ENCODE measurements at regions not wholly inside any gene's neighbourhood (a gene's known extent, or its start where the extent isn't known, plus 50 kb on each side); places are given as distances from the start of the nearest gene placed in this dataset.

DNA sequence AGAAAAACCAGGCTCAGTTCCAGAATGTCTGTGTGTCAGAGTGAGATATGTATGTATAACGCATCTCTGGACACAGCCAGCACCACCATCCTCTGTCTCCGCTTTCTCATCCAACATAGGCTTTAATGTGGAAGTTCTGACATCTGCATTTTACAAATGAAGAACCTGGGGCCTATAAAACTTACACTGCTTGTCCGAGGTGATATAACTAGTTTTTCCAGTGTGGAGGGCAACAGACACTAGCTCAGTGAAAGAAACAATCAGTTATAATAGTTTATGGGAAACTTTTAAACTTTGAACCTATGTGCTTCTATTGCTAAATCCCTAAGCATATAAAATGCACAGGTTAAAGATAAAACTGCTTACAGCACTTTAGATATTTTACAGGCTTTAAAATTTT, 208.7 kb downstream of the CRPPA start:
- DNase-seq, result no peak

DNA sequence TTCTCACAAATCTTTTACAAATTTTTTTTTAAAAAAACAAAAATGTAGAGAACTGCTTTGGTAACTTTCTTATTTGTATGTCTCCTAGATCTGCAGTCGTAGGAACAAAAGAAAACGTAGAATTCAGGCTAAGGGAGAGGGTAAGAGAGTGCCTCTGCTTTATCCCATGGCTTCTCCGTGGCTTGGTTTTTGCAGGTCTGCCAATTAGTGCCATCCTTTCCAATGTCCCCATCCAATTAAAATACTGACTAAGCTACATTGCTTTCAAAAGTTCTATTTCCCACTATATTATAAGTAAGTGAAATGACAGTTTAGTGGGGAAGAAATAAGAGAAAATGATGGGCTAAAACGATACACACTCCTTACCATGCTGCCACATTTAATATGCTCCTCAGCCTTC, 209.3 kb downstream of the CRPPA start:
- no peak for DNase-seq

DNA sequence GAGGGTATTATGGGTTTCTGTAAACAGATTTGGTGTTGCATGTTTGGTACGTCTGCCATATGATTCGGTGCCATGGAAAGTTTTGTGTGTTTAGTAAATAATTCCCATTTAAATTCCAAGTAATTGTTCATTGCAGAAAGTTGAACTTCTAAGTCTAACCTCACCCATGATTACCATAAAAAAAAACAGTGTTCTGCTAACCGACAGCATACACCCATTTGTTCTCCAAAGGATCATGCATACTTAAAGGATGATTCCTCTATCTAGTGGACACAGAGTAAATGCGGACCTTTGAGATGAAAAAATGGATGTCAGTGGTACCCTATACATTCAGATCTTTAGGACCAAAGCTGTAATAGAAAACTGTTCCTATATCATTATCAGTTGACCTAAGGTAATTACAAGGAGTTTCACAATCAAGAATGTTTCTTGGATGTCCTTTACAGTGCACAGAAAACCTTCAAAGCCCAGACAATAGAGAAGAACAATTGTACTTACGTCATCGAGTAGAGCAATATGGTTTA, 209.9 kb downstream of the CRPPA start:
- no peak for DNase-seq

DNA sequence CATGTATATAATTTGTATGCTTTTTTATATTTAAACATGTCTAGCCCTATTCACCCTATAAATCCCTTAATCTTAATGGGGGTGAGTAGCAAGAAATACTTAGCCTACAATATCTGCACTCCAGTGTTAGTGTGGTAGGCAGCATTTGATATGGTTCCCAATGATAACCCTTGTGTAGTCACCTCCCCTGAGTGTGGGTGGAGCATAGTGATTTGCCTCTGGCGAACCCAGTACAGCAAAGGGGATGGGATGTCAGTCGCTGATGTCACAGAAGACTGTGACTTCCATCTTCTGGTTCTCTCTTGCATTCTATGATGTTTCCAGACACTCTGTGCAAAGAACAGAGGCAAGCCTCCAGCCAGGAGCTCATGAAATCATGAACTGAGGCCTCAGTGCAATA, 211.2 kb downstream of the CRPPA start:
- no peak for DNase-seq

DNA sequence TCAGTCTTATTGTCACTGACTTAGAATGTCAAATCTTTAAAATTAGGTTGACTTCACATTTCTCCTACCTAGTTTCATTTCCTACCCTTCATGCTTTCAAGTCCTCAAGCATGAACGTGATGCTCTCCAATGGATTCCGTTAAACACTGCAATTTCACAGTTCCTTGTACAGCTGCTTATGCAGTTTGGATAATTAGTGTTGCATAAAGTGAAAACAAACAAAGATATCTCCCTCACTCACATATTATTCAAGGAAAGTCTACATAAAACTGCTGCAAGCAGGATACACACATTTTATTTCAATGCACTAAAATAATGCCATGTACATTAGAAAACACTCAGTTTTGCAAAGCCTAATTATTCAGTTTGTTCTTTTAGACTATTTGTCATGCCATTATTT, 214.0 kb downstream of the CRPPA start:
- DNase-seq, result no peak

DNA sequence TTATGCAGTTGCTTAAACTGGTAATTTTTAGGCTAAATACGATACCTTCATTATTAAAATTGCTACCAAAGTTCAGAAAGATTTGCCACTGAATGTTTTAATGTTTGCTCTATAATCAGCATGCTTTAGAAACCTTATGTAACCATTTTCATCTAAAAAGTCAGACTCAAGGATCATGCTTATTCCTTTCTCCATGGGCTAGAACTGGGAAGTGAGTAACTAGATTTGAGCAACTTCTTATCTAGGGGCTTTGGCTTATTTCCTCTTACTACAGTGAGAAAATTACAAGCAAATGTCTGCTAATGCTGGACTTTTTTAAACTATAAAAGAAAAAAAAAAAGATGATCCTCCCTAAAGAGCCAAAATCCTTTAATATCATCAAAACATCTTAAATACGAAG, 215.9 kb downstream of the CRPPA start:
- DNase-seq, result no peak

DNA sequence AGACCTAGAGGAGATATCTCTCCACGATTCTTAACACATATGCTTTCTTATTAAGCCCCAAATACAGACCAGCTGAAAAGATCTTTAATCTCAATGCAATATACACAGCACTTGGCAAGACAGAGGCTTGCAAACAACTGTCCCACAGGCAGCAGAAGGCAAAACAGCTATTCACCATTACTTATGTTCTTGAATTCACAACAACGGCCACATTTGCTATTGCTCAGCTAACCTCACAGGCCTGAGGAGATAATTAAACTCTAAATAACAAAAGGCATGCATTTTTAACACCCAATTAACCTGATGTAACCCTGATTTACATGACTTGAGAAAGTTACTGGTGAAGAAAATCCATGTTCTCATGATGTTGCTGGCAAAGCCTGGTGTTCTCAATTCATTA, 216.4 kb downstream of the CRPPA start:
- no peak for DNase-seq

DNA sequence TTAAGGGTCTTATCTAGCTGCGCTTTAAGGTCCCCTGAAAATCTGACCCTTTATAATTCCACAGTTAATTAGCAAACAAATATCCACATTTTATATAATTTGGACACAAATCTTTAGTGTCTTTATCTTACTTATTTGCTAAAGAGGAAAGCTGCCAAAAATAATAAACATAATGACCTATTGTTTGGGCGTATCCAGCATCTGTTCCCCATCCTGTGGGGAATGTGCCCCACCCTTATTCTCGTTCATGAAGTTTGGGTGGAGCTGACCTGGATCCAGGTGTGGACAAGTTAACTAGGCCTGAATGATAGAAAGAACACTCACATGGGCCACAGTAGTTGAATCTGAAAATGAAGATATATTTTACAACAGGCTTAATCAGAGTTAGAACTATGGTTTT, 218.3 kb downstream of the CRPPA start:
- DNase-seq, result no peak

DNA sequence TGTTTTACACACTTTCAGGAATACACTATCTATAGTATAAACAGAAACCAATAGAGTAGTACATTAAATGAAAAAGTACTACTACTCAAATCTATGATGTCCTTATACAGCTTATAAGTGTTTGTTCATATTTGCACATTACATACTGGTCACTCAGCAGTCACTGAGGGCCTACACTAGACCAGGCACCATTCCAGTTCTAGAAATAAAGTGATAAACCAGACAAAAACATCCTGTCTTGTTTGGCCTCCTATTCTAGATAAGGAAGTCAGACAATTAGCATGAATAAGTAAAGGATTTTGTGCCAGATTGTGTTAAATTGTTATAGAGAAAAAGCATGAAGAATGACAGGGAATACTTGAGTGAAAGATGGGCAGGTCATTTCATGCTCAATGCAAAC, 219.0 kb downstream of the CRPPA start:
- DNase-seq, result no peak

DNA sequence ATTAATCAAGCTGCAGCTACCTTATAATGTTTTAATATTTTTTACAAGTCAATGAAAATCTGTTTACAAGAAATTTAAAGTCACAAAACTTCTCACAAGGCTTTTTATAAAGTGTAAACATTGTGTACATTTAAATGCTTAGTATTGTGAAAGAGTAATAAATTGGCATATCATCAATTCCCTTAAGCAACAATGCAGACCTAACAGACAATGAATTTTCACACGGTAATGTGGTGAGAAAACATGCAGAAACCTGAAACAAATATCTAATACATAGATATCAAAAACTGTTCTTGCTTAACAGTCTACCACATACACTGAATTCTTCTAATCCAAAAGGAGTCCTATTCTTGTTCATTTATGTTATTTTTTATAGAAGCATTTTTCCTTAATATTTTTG, 220.7 kb downstream of the CRPPA start:
- no peak for DNase-seq

DNA sequence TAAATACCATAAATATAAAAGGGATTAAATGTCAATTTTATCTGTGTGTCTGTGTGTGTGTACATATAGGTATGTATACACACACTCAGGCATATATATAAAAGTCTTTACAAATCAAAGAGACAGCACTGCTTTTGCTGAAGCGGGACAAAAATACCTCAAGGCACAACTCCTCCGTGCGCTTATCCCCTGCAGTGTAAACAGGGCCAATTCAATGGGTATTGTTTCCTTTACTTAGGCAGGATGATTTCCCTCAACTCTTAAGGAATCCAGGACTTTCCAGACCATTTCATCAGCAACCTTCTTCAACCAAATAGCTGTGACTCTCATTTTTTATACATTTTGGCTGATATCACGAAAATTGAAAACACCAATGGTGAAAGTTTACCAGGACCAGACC, 227.7 kb downstream of the CRPPA start:
- DNase-seq, result no peak

DNA sequence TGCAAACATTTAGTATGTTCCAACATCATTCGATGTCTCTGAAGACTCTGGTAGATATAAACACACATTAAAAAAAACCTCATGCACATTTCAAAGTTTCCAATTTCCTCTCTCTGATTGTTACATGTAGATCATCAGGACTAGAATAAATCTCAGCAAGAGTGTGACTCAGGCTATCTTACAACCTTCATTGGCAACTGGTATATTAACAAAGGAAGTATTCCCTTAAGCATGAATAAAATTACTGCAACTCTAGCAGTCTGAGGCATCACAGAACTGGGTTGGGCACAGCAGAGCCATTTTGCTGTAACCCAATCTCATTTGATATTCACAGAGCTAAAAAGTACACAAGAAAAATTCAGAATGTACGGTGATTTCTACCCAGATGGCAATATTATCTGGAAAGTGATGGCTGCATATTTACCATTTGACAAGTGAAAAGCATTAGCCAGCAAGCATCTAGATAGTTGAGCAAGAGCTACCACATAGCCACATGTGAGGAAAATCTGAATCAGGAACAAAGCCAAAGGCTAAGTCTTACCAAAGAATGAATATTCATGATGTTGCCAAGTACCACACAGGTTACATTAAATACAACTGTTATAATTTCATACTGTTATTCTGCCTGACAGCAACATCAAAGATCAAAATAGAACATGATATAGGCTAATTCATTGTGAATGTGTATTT, 232.2 kb downstream of the CRPPA start:
- no peak for DNase-seq

DNA sequence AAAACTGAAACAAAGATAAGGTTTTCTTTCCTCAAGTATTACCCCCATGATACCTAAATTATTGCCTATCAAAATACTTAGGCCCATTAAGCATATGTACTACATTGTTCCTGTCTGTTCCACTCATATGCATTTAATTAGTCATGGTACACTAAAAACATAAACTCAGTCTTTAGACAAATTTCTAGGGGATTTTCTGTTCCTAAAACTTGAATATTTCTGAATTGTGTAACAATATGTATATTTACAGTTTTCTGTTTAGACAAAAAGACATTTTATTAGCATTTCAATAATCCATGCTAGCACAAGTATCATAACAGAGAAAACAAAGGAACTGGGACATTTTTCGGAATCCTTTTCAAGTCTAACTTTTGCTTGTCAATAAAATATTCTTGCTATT, 234.2 kb downstream of the CRPPA start:
- no peak for DNase-seq

DNA sequence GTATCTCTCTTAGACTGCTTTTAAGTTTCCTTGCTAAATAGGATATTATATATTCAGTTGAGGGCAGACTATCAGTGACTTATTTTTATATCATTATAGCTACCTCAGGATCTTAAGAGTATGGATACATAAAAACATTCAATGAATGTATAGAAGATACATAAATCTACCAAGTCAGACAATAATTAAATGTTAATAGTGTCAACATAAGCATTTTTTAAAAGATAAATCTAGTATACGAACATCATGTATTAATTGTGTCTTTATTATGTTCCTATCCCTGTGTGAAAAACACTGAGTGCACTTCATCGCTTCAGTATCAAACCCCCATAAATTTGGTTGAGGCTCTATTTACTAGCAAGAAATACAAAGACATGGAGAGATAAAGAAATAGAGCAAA, 242.8 kb downstream of the CRPPA start:
- DNase-seq, result no peak

DNA sequence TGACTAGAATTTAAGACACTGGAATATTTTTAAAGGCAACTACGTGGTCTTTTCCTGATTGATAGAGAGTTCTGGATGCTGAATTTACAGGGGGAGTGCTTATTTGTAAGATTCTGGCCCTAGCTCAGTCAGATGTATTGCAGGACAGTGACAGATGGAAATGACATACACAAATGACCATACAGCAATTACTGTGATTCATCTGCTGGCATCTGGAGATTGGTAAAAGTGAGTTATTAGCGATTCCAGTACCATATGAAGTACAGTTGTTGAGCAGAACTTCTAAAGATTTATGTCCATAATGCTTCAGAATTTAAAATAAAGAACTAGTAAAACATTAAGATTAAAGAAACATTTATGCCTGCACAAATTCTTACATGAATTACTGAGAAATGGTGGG, 243.2 kb downstream of the CRPPA start:
- DNase-seq, result no peak

DNA sequence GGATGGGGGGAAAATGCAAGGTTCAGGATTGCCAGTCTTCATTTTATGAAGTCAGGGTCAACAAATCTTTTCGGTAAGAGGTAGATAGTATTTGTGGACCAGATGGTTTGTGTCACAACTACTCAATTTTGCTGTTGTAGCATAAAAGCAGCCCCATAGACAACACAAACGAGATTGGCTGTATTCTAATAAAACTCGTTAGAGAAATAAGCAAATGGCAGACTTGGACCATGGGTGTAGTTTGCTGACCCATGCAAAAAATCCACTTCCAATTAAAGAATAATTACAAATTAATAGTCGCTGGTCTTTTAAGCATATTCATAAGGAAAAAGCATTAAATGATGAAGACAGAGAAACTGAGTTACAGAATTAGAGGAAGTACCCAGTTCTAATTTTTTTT, 247.1 kb downstream of the CRPPA start:
- no peak for DNase-seq

DNA sequence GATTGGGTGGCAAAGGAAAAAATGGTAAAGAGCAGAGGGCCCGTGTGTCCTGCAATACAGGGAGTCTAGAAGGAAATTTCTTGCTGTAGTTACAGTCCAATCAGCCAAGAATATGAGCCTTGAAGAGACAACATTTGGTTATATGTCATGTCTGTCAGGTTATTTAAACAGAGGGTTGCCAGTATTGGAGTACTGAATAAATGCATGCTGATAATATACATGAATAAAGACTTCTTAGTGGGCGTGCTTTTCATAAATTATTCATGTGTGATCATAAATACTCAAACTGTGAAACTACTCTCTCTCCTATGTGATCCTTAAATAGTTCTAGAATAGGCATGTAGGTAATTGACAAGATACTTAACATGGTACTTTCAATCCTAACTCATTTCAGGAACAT, 249.0 kb downstream of the CRPPA start:
- DNase-seq, result no peak

DNA sequence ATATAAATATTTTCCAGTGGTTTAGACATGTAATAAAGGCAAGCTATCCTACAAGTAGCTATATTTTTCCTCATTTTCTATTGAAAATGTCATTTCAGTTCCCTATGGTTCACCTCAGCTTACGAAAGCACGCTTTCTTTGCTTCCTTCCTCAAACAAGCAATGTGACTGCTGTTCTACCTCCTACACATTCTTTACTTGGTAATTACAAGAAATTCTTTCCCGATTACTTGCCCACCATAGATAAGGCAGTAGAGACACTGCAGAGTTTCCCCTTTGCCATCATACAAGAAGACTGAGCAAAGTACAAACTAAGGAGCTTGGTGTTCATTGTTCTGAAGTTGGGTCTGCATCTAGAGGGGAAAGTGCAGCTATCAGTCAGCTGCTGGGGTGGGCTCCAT, 249.4 kb downstream of the CRPPA start:
- DNase-seq, result no peak

DNA sequence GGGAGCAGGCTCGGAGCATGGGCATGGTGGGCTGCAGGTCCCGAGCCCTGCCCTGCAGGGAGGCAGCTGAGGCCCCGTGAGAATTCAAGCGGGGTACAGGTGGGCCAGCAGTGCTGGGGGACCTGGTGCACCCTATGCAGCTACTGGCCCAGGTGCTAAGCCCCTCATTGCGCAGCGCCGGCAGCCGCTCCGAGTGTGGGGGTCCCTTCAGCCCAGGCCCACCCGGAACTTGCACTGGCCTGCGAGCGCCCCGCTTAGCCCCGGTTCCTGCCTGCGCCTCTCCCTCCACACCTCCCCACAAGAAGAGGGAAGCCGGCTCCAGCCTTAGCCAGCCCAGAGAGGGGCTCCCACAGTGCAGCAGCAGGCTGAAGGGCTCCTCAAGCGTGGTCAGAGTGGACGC, 250.7 kb downstream of the CRPPA start:
- no peak for DNase-seq

DNA sequence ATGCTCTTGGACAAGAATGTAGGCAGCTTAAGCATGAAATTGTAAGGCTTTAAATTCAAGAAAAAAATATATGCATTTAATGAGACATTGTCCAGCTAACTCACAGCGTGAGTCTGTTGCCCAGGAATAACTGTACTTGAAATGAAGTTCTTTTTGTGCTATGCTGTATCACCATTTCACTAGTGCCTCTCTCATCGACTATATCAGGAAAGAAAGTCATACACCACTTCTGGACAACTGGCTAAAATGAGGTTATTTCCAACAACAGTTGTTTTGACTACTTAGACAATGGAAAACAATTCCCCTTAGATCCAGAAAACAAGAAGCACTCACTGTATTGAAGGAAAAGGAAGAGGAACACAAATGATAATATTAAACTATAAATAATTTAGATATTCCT, 251.8 kb downstream of the CRPPA start:
- no peak for DNase-seq

DNA sequence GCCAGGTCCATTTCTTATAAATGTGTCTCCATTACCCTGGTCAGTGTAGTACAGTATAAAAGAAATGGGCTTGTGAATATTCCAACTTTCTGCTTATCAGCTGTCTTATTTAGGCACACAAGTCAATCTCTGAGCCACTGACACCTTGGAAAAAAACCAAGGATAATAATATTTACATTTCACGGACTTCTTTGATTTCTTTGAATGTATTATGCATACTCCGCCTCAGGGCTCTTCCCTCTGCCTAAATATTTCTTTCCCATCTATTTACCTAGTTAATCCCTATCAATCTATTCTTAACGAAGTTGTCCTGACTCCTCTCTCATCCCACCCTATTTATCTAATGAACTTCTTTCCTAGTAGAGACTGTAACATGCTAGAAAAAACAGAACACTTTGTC, 253.8 kb downstream of the CRPPA start:
- no peak for DNase-seq

DNA sequence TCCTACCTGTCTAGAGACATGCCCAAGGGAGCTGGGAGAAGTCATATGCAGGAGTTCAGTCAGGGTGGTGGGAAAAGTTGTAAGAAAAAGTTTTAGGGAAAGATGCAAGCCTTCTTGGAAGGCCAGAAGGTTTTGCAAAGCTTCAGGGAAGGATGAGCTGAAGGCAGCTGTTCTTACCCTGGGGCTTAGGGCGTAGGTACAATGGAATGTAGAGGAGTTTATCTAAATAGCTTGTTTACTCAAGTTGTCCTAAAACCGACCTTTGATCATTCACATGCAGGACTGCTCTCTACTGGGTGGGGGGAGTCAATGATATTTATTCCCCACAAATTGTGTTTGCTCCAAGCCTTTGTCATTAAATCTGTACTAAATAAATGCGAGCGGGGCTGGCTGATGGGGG, 277.0 kb downstream of the CRPPA start:
- no peak for DNase-seq

DNA sequence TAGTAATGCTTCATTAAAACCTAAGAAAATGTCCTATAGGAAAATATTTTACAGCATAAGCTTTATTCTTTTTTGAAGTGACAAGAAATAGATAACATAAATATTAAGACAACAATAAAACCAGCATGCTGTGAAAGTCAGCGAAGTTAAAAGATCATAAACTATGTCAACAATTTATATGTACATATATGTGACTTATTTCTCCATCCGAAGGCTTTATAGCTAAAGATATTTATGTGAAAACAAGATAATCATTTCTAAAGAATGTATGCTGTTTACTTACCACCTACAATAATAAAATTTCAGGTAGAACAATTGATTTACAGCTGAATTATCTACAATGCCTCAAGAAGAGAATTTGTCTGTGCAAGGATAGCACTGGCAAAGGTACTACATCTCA, 283.4 kb downstream of the CRPPA start:
- no peak for DNase-seq

DNA sequence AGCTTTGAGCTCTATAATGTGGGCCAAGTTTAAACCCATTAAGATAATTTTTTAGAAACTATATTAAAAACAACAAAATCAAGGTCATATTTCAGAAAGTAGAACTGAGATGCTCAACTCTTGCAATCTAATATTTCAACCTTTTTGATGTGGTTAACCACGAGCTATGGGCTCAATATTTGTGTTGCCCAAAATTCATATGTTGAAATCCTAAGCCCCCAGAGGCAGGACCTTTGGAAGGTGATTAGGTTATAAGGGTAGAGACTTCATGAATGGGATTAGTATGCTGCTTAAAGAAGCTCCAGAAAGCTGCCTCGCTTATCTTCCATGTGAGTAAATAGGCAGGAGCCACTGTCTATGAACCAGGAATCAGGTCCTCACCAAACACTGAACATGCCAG, 284.4 kb downstream of the CRPPA start:
- DNase-seq, result no peak

DNA sequence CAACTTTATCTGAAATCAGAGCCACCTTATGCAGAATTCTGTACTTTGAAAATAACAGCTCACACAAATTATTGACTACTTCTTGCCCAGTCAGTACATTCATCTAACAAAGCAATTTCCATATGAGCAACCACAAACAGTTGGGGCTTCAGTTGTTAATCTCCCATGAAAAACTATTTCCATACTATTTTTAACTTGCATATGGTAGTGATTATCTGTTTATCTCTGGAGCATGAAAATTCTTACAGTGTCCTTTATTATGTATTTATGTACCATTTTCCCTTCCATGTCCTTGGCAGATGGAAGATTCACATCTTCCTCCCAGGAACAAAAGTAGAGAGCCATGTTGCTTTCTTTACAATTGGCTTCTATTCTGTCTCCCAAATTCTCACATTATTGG, 285.7 kb downstream of the CRPPA start:
- DNase-seq, result no peak

Measured in NCI-H510A treated with DMSO at 0.1 percent for 48 hours (cell line).